IMR-90 (cell line): ENCODE measurements at regions not wholly inside any gene's neighbourhood (a gene's known extent, or its start where the extent isn't known, plus 50 kb on each side); places are given as distances from the start of the nearest gene placed in this dataset.

Experiments
- ATAC-seq: fragments of 200-7000 bp; cut with Tn5 transposase; 2 replicates; pipeline ENCODE4 v1.9.1; 2020; ENCODE audit warnings: low read depth, mild to moderate bottlenecking, moderate library complexity
- BruUV-seq: library from RNA; stranded (reverse); fragments of 400-500 nt; replicated peaks from 2 replicates; lab custom pipeline; 2021; lab: Mats Ljungman, UMichigan
- CTCF ChIA-PET: fragments of 300-600 bp; formaldehyde crosslinking; extraction: SDS; loops from one replicate; lab custom pipeline; 2021; ENCODE audit warnings: antibody characterized with exemption; lab: Yijun Ruan, JAX
- POLR2A ChIA-PET: fragments of 300-600 bp; sonication (Branson Sonifier 250); formaldehyde crosslinking; loops from one replicate; lab custom pipeline; 2022; ENCODE audit warnings: antibody characterized with exemption; ENCODE audit not compliant: unreplicated experiment; lab: Charles Lee
- DNase-seq: peaks from one replicate; pipeline ENCODE4 v3.0.0; 2013
- H2AFZ ChIP-seq: replicated peaks from 2 replicates; pipeline ENCODE3; 2013; ENCODE audit warnings: low read length, mild to moderate bottlenecking; ENCODE audit not compliant: poor library complexity
- H2AK5ac ChIP-seq: 2 replicates; pipeline ENCODE4 v1.6.1; 2013; ENCODE audit warnings: low read depth, low read length, inconsistent platforms
- H2AK9ac ChIP-seq: replicated peaks from 2 replicates; pipeline ENCODE3; 2013; ENCODE audit warnings: mild to moderate bottlenecking, low read depth, low read length, moderate library complexity; ENCODE audit not compliant: poor library complexity
- H2BK120ac ChIP-seq: 2 replicates; pipeline ENCODE4 v1.6.1; 2013; ENCODE audit warnings: low read depth, low read length, inconsistent platforms
- H2BK15ac ChIP-seq: 3 replicates; pipeline ENCODE4 v1.6.1; 2013; ENCODE audit warnings: low read depth, low read length, inconsistent platforms
- H2BK20ac ChIP-seq: 2 replicates; pipeline ENCODE4 v1.6.1; 2013; ENCODE audit warnings: low read depth, mild to moderate bottlenecking, inconsistent platforms, low read length, moderate library complexity
- H2BK5ac ChIP-seq: 2 replicates; pipeline ENCODE4 v1.6.1; 2013; ENCODE audit warnings: mild to moderate bottlenecking, low read depth, low read length, inconsistent platforms; ENCODE audit not compliant: poor library complexity, severe bottlenecking
- H3K14ac ChIP-seq: replicated peaks from 2 replicates; pipeline ENCODE4 v1.6.1; 2013; ENCODE audit warnings: low read depth, low read length, inconsistent platforms
- H3K18ac ChIP-seq: 2 replicates; pipeline ENCODE4 v1.6.1; 2013; ENCODE audit warnings: low read depth, low read length, control low read depth
- H3K23ac ChIP-seq: 2 replicates; pipeline ENCODE4 v1.6.1; 2013; ENCODE audit warnings: low read depth, low read length, inconsistent platforms
- H3K27ac ChIP-seq: 2 replicates; pipeline ENCODE4 v1.5.1; 2013; ENCODE audit warnings: mild to moderate bottlenecking, control low read depth, low read length; ENCODE audit not compliant: insufficient read depth
- H3K27me3 ChIP-seq: 2 replicates; pipeline ENCODE4 v1.6.1; 2013; ENCODE audit warnings: low read length; ENCODE audit not compliant: control insufficient read depth, insufficient read depth
- H3K36me3 ChIP-seq: 2 replicates; pipeline ENCODE4 v1.6.1; 2013; ENCODE audit warnings: low read length, mixed read lengths; ENCODE audit not compliant: control insufficient read depth, insufficient read depth
- H3K4ac ChIP-seq: 2 replicates; pipeline ENCODE4 v1.6.1; 2013; ENCODE audit warnings: low read depth, low read length, inconsistent platforms
- H3K4me1 ChIP-seq: 2 replicates; pipeline ENCODE4 v1.6.1; 2013; ENCODE audit warnings: low read length, mixed read lengths; ENCODE audit not compliant: control insufficient read depth, insufficient read depth
- H3K4me2 ChIP-seq: 2 replicates; pipeline ENCODE4 v1.6.1; 2013; ENCODE audit warnings: low read depth, mild to moderate bottlenecking, control low read depth, low read length, moderate library complexity
- H3K4me3 ChIP-seq: 2 replicates; pipeline ENCODE4 v1.5.1; 2013; ENCODE audit warnings: low read depth, mild to moderate bottlenecking, control low read depth, low read length, moderate library complexity; ENCODE audit not compliant: insufficient read depth
- H3K56ac ChIP-seq: 2 replicates; pipeline ENCODE4 v1.6.1; 2013; ENCODE audit warnings: low read length, inconsistent platforms; ENCODE audit not compliant: insufficient read depth; ENCODE audit errors: extremely low read depth
- H3K79me1 ChIP-seq, 2 experiments: 2 replicates each; pipeline ENCODE4 v1.6.1; 2013; ENCODE audit warnings: low read length in 2 of 2, inconsistent platforms in 1 of 2, low read depth in 1 of 2
- H3K9ac ChIP-seq: 2 replicates; pipeline ENCODE4 v1.6.1; 2013; ENCODE audit warnings: low read depth, low read length, control low read depth
- H3K9me1 ChIP-seq: 2 replicates; pipeline ENCODE4 v1.6.1; 2013; ENCODE audit warnings: low read length, inconsistent platforms; ENCODE audit not compliant: insufficient read depth
- H3K9me3 ChIP-seq: 2 replicates; pipeline ENCODE4 v1.6.1; 2013; ENCODE audit warnings: low read length; ENCODE audit not compliant: control insufficient read depth, insufficient read depth
- H4K20me1 ChIP-seq: 2 replicates; pipeline ENCODE4 v1.6.1; 2013; ENCODE audit warnings: low read length, inconsistent platforms; ENCODE audit not compliant: insufficient read depth
- H4K5ac ChIP-seq: 2 replicates; pipeline ENCODE4 v1.6.1; 2013; ENCODE audit warnings: mild to moderate bottlenecking, low read depth, low read length, control low read depth
- H4K8ac ChIP-seq, 2 experiments: 2 replicates each; pipeline ENCODE4 v1.6.1; 2013; ENCODE audit warnings: low read depth in 2 of 2, low read length in 2 of 2, control low read depth in 1 of 2, inconsistent platforms in 1 of 2
- H4K91ac ChIP-seq: 2 replicates; pipeline ENCODE4 v1.6.1; 2013; ENCODE audit warnings: low read depth, low read length, inconsistent platforms; ENCODE audit not compliant: insufficient read depth
- BHLHE40 ChIP-seq: fragments of 150-350 bp; IDR thresholded peaks from 2 replicates; pipeline ENCODE4 v1.6.1; 2016; ENCODE audit warnings: mild to moderate bottlenecking, low read depth, low read length
- POLR2A ChIP-seq: IDR thresholded peaks from 2 replicates; pipeline ENCODE4 v1.6.1; 2012; ENCODE audit warnings: mild to moderate bottlenecking, low read depth, low read length
- RFX5 ChIP-seq: IDR thresholded peaks from 2 replicates; pipeline ENCODE4 v1.8.0; 2012; ENCODE audit warnings: low read depth, mild to moderate bottlenecking, low read length, moderate library complexity
- WGBS, 2 experiments: methylation state at CpG; one replicate each; pipeline versions ENCODE4 v1.1.5 to v1.1.7; 2013; ENCODE audit warnings: missing lambda C conversion rate in 2 of 2; ENCODE audit not compliant: insufficient read length in 1 of 2; ENCODE audit errors: extremely low coverage in 2 of 2; 5-methylcytosine and 5-hydroxymethylcytosine counted together
- dilution Hi-C: fragments of 300-500 bp; cut with HindIII; formaldehyde crosslinking; loops from one replicate; pipeline ENCODE4 v1.14.3; 2018; ENCODE audit warnings: low sequenced_read_pairs; ENCODE audit not compliant: unreplicated experiment
- in situ Hi-C: fragments of 300-500 bp; cut with MboI; formaldehyde crosslinking; loops from 3 replicates; pipeline ENCODE4 v1.14.3; 2019; ENCODE audit warnings: low sequenced_read_pairs, inconsistent platforms, mixed read lengths
- intact Hi-C: fragments of 100-400 bp; cut with micrococcal nuclease; formaldehyde crosslinking; loops from 2 replicates; pipeline ENCODE4 v1.10.0; 2022
- TF ChIP-seq, protein P1 (sequence below): fragments of 150-350 bp; IDR thresholded peaks from 2 replicates; pipeline ENCODE4 v1.6.1; 2017; ENCODE audit warnings: mild to moderate bottlenecking, antibody characterized with exemption, low read length, low read depth
- TF ChIP-seq, protein P2 (sequence below): conservative IDR thresholded peaks from 2 replicates; pipeline ENCODE4 v1.5.1; 2012; ENCODE audit warnings: mild to moderate bottlenecking, low read depth, low read length, improper control_type of control experiment

DNA sequence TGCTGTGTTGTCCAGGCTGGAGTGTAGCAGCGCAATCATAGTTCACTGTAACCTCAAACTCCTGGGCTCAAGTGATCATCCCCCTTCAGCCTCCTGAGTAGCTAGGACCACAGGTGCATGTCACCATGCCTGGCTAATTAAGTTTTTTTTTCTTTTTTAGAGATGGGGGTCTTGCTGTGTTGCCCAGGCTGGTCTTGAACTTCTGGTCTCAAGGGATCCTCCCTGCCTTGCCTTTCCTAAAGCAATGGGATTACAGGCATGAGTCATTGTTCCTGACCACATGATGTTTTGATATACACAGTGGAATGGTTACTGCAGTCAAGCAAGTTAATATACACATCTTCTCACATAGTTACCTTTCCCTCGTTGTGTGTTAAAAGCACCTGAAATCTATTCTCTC is 140.3 kb downstream of the GPR85 start:
- in situ Hi-C loops (no loop called here), dilution Hi-C loops (no loop called here), intact Hi-C loops (no loop called here)
- H3K14ac ChIP-seq = no peak overlapping the region
- POLR2A ChIA-PET = no interaction called here
- H3K9ac ChIP-seq = no peak overlapping the region
- H3K36me3 ChIP-seq = no peaks in the 10 kb centered on the region
- H2BK20ac ChIP-seq = no peak overlapping the region
- no peak overlapping the region for H2BK120ac ChIP-seq
- no peak overlapping the region for H4K8ac ChIP-seq
- H2AFZ ChIP-seq = no peak overlapping the region
- no peaks in the 10 kb centered on the region for H3K4me1 ChIP-seq
- no peak overlapping the region for H3K4me2 ChIP-seq
- TF ChIP-seq, protein P1, sequence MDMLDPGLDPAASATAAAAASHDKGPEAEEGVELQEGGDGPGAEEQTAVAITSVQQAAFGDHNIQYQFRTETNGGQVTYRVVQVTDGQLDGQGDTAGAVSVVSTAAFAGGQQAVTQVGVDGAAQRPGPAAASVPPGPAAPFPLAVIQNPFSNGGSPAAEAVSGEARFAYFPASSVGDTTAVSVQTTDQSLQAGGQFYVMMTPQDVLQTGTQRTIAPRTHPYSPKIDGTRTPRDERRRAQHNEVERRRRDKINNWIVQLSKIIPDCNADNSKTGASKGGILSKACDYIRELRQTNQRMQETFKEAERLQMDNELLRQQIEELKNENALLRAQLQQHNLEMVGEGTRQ = no peak
- TF ChIP-seq BHLHE40 (no peak), POLR2A (no peak), RFX5 (no peak)
- TF ChIP-seq, protein P2, sequence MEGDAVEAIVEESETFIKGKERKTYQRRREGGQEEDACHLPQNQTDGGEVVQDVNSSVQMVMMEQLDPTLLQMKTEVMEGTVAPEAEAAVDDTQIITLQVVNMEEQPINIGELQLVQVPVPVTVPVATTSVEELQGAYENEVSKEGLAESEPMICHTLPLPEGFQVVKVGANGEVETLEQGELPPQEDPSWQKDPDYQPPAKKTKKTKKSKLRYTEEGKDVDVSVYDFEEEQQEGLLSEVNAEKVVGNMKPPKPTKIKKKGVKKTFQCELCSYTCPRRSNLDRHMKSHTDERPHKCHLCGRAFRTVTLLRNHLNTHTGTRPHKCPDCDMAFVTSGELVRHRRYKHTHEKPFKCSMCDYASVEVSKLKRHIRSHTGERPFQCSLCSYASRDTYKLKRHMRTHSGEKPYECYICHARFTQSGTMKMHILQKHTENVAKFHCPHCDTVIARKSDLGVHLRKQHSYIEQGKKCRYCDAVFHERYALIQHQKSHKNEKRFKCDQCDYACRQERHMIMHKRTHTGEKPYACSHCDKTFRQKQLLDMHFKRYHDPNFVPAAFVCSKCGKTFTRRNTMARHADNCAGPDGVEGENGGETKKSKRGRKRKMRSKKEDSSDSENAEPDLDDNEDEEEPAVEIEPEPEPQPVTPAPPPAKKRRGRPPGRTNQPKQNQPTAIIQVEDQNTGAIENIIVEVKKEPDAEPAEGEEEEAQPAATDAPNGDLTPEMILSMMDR = no peak
- no peak overlapping the region for H3K23ac ChIP-seq
- 75% methylated on average over 1 of the region's 2 CpGs; no CpG with 5 or more reads in 1 of the 2 experiments for WGBS, 2 experiments
- no peak overlapping the region for H3K56ac ChIP-seq
- no peak overlapping the region for H3K27ac ChIP-seq
- H2BK15ac ChIP-seq = no peak overlapping the region
- no peak overlapping the region for H3K4ac ChIP-seq
- no peak overlapping the region for H3K4me3 ChIP-seq
- H3K27me3 ChIP-seq = no peaks in the 10 kb centered on the region
- no peaks in the 10 kb centered on the region for H4K20me1 ChIP-seq
- DNase-seq = peak; percentile 7
- no peak overlapping the region for H4K91ac ChIP-seq
- H3K9me1 ChIP-seq = no peaks in the 10 kb centered on the region
- H4K5ac ChIP-seq = no peak overlapping the region
- no peaks in the 10 kb centered on the region for H3K79me1 ChIP-seq
- CTCF ChIA-PET = no interaction called here
- BruUV-seq = no TSS peak
- H2AK9ac ChIP-seq = no peak overlapping the region
- no peak for ATAC-seq
- H2AK5ac ChIP-seq = no peak overlapping the region
- no peak overlapping the region for H3K18ac ChIP-seq
- H2BK5ac ChIP-seq = no peak overlapping the region
- H3K9me3 ChIP-seq = no peaks in the 10 kb centered on the region
